ENCODE measurements at regions not wholly inside any gene's neighbourhood (a gene's known extent, or its start where the extent isn't known, plus 50 kb on each side); places are given as distances from the start of the nearest gene placed in this dataset.
"Not testable (repeated sequence)": the region's sequence is repeated elsewhere in the genome, so short reads cannot be mapped to it uniquely, and the experiment has no call there.

DNA sequence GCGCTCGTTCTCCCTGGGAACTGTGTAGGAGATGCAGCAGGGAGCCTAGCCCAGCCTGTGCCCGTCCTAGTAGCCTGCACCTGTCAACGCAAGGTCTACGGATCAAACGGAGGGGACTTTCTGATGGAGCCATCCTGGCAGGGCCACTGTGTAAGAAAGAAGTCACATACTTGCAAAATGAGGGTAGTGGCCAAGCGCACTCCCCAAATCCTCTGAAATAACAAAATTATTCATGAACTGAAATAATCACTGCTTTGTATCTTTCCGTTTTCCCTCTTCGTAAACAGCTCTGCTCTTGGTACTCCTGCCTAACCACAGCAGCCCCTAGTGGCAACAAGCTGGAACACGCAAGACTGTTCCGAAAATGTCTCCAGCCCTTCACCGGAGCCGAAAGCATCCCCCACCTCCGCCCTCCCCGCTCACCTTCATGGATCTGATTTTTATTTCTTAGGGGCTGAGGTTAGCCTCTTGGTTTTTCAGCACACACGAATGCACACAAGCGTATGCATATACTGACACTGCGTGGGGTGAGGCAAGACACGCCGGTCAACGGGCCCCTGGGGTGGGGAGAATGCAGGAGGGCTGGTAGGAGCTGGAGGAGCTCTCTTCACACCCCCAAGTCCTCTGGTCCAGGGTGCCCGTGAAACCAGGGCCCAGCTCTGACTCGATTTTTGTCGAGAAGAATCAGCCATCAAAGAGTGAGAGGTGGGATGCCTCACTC, 100.8 kb downstream of the ABCC12 start:
- DNase-seq: no peak

GRCh38 chr16:48053418-48053745, 102.4 kb downstream of the ABCC12 start:
- DNase-seq: no peak

- DNase-seq: no peak
Measured at GRCh38 chr16:48052731-48053417, 102.9 kb downstream of the ABCC12 start.

DNA sequence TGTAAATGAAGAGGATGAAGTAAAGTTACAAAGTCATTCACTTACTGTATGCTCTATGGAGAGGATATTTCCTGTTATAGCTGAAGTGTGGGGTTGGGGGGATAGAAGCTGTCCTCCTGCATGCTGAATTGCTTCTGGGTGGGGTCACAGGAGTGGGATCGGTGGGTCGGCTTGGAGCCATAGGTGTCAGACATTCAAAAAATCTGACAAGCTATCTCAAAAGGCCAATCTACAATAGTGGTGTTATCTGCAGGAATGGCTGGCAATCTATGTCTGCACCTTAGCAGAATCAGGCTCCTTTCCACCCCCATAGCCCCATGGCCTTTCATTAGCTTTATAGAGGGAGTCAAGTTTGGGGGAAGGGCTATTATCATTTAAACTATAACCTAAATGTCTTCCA, 104.9 kb downstream of the ABCC12 start:
- no peak for DNase-seq

- no peak for DNase-seq
Measured at GRCh38 chr16:48049847-48050246, 105.9 kb downstream of the ABCC12 start.

DNA sequence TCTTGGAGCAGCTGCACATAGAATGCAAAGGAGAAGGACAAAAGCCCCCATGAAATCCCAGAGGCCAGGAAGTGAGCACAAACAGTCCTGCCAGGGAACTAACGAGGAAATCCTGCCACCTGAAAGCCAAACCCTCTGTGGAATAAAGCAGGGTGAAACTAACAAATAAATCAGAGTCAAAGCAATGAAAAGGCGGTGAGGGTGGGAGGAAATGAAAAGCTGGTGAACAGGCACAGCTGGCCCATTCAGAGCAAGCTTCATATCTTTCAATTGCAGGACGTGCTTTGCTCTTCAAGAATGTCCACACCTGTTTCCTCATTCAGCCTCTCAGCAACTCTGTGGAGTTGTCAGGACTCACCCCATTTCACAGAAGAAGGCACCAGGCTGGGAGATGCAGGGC, 108.1 kb downstream of the ABCC12 start:
- DNase-seq: no peak

- no peak for DNase-seq
Measured at GRCh38 chr16:48047241-48047640, 108.6 kb downstream of the ABCC12 start.

DNA sequence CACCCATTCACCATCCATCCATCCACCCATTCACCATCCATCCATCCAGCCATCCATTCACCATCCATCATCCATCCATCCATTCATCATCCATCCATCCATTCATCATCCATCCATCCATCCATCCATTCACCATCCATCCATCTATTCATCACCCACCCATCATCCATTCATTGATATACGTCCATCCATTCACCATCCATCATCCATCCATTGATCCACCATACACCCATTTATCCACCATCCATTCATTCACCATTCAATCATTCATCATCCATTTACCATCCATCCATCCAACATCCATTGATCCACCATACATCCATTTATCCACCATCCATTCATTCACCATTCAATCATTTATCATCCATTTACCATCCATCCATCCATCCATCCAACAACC, 111.7 kb downstream of the ABCC12 start:
- DNase-seq: no peak

- no peak for DNase-seq
Measured at GRCh38 chr16:48041981-48042421, 113.8 kb downstream of the ABCC12 start.

DNA sequence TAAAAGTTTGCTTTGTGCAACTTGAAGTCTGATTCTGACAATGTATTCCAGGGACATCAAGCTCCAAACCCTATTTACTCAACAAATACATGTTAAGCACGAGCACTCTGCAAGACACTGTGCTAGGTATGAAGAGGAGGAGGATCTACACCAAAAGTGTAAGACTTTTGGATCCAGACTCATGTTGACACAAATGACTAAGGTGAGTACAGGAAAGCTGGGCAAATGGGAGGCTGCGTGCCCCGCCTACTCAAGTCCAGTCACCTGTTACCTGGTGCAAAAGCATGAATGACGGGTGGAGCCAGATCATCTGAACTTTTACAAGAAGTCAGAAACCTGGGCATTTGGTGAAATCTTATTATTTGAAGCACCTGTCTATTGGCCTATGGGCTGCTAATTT, 120.7 kb downstream of the ABCC12 start:
- DNase-seq: no peak

GRCh38 chr16:48030926-48031325, 124.9 kb downstream of the ABCC12 start:
- DNase-seq: no peak

GRCh38 chr16:48029768-48030167, 126.0 kb downstream of the ABCC12 start:
- no peak for DNase-seq

GRCh38 chr16:48025359-48025758, 130.4 kb downstream of the ABCC12 start:
- DNase-seq: no peak

- DNase-seq: no peak
Measured at GRCh38 chr16:48024042-48024441, 131.8 kb downstream of the ABCC12 start.

- no peak for DNase-seq
Measured at GRCh38 chr16:48022496-48022895, 133.3 kb downstream of the ABCC12 start.

DNA sequence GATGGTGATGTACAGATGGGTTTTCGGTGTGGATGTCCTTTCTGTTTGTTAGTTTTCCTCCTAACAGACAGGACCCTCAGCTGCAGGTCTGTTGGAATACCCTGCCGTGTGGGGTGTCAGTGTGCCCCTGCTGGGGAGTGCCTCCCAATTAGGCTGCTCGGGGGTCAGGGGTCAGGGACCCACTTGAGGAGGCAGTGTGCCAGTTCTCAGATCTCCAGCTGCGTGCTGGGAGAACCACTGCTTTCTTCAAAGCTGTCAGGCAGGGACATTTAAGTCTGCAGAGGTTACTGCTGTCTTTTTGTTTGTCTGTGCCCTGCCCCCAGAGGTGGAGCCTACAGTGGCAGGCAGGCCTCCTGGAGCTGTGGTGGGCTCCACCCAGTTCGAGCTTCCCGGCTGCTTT, 135.2 kb downstream of the ABCC12 start:
- DNase-seq: not testable (repeated sequence)

GRCh38 chr16:48014349-48015135, 141.3 kb downstream of the ABCC12 start:
- no peak for DNase-seq

- DNase-seq: no peak
Measured at GRCh38 chr16:48013491-48013901, 142.3 kb downstream of the ABCC12 start.

GRCh38 chr16:48011878-48012658, 143.7 kb downstream of the ABCC12 start:
- no peak for DNase-seq

DNA sequence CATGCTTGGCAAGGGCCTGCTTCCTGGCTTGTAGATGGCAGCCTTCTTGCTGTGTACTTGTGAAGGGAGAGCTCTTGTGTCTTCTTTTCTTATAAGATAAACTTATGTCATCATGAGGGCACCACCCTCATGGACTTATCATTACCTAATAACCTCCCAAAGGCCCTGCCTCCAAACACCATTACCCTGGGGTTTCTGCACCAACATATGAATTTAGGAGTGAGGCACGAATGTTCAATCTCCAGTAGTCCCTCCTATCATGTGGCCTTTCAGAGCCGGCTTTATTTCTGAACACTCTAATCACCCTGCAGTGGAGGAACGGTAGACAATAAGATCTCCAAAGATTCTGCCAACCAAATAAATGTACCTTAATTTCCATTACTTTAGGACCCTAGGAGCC, 144.3 kb downstream of the ABCC12 start:
- DNase-seq: no peak

- no peak for DNase-seq
Measured at GRCh38 chr16:48008011-48008525, 147.7 kb downstream of the ABCC12 start.

DNA sequence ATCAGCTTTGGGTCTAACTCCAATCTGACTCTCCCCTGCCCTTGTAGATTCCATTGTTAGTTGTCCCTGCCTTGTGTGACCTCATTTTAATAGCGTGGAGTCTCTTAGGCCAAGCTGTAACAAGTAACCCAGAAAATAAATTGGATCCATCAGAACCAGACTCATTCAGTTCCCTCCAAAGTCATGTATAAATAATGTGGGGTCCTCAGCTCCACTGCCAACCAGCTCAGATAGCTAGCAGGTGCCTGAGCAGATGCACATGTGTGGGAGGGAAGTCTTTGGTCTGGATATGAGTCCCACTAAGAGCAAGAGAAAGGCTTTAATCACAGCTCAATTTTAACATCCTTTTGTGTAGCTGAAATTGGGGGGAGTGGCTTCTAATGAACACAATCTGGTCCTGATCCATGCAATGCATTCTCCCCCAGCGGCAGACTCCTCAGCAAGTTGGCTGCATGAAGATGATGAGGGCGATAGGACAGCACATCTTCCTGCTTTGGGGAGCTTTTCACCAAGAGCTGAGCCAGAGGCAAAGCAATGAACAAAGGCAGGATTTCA, 151.6 kb downstream of the ABCC12 start:
- DNase-seq: no peak
